AML-193 (cell line): ENCODE measurements at regions not wholly inside any gene's neighbourhood (a gene's known extent, or its start where the extent isn't known, plus 50 kb on each side); places are given as distances from the start of the nearest gene placed in this dataset.

Experiments used
- DNase-seq, 2 experiments: peaks; one replicate each; lab custom pipeline; 2025; lab: John Stamatoyannopoulos, UW

GRCh38 chr15:70556151-70556741, 207.1 kb downstream of the UACA start:
- DNase-seq: no peak

DNA sequence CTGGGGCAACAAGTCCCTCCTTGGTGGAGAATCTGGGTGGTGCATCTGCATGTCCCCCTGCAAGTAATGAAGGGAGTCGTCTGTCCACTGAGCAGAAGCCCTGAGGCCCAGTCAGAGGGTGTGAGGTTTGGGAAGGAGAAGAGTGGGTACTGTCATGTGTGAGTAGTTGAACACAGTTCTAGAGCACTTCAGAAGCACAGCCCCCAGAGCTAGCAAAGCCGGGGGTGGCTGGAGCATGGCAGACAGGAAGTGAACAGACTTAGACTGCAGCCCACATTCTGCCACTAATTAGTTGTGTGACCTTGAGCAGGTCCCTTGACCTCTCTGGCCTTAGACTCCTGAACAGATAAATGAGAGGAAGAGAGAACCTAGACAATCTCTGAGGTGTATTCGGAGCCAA, 207.6 kb downstream of the UACA start:
- no peak for DNase-seq

DNA sequence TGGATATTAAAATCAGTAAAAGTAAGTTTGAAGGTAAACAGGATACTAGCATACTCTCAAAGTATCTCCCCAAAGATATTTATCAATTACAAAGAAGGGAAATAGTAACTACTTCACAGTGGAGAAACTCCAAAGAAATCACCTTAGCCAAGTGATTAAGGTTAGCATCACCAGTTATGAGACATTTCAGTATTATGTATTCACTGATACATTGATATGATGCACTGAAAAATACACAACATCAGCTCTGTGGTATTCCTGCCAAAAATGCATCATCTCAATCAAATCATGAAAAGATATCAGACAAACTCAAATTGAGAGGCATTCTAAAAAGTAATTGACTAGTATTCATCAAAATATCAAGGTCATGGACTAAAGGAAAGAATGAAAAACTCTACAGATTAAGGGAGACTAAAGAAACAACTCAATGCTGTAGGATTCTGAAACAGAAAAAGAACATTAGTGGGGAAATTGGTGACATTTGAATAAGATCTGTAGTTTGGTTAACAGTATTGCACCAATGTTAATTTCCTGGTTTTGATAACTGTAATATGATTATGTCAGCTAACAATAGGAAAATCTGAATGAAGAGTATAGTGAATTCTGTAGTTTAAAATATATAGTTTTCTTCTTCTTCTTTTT, 215.4 kb downstream of the UACA start:
- DNase-seq: no peak

DNA sequence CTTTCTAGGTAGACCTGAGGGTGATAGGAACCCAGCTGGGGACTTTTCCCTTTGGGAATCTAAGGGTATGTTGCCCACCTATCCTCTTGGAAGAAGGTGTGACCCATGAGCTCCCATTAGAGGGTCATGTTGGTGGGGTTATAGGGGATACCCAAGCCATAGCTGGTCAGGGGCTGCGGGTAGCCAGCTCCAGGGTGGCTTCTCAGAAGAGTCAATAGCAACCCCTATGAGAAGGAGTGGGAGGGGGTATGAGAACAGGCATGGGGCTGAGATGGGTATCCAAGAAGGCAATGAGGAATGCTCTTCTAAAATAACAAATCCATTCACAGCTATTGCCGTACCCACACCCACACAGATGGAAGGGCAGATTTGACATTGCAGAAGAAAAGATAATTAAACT, 217.8 kb downstream of the UACA start:
- DNase-seq: no peak

- DNase-seq: no peak
Measured at GRCh38 chr15:70541511-70541910, 221.8 kb downstream of the UACA start.

- no peak for DNase-seq
Measured at GRCh38 chr15:70539912-70540530, 223.3 kb downstream of the UACA start.

DNA sequence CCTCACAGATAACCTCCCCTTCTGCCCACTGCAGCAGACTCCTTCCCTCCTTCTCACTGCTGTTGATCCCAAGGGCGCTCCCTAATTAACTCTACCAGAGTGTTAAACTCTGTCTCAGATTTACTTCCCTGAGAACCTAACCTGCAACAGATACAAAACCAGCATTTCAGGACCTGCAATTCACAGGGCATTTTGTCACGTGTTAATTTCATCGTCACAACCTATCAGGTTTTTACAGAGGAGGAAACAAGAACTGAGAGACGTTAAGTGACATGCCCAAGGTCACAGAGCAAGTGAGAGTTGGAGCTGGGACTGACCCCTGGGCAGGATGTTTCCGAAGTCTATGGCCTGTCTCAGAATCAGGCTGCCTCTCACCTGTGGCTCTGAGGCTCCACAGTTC, 223.9 kb downstream of the UACA start:
- no peak for DNase-seq

DNA sequence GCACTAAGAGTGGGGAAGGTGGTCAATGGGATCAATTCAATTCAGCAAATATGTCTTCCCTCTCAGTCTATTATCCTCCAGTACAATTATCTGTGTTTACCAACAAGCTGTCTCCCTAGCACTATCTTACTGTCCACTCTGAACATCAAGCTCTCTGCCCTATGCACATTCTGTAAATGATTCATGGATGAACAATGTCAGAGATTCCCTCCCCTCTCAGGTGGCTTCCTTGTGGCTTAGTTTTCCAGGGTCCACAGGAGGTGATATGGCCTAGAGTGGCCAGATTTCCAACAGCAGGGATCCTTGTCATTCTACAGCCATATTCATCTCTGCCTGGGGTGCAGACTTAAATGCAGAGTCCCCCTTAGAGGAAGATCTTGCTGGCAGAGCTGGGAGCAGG, 225.1 kb downstream of the UACA start:
- no peak for DNase-seq

- no peak for DNase-seq
Measured at GRCh38 chr15:70535955-70536338, 227.4 kb downstream of the UACA start.

DNA sequence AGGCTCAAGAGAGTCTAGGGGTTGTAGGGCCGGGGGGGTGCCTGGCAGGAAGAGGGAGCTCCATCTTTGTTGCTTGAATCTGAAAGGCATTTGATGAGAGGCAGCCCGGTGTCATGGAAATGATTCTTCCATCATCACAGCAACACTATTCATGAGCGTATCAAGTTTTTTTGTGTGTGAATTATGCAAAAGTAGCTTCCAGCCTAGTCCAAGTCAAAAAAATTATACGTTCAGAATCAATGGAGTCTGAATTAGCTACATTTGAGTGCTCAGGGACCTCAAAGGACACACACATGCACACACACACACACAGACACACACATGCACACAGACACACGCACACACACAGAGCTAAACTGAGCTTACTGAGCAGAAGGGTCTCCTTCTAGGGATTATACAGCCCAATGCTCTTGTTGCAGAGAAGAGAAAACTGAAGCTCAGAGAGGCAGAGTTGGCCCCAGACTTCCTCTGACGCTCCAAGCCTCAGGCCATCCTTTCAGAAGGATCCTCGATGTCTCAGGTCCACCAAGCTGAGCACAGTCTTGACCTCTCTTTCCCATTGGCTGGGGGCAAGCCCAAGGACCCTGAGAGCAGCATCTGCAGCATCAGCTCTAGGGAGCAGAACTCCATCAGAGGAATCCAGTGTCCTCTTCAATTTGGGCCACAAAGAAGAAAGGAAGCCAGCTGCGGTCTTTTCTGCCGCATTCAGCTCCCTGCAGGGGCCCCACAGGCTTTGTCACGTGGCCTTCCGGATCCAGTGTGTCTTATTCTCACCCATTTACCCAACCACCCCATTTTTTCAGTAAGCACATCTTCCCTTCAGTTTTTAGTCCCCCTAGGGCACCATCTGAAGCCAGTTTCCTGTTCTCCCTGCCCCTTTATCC, 228.0 kb downstream of the UACA start:
- DNase-seq: peak; percentile 74 to 80

DNA sequence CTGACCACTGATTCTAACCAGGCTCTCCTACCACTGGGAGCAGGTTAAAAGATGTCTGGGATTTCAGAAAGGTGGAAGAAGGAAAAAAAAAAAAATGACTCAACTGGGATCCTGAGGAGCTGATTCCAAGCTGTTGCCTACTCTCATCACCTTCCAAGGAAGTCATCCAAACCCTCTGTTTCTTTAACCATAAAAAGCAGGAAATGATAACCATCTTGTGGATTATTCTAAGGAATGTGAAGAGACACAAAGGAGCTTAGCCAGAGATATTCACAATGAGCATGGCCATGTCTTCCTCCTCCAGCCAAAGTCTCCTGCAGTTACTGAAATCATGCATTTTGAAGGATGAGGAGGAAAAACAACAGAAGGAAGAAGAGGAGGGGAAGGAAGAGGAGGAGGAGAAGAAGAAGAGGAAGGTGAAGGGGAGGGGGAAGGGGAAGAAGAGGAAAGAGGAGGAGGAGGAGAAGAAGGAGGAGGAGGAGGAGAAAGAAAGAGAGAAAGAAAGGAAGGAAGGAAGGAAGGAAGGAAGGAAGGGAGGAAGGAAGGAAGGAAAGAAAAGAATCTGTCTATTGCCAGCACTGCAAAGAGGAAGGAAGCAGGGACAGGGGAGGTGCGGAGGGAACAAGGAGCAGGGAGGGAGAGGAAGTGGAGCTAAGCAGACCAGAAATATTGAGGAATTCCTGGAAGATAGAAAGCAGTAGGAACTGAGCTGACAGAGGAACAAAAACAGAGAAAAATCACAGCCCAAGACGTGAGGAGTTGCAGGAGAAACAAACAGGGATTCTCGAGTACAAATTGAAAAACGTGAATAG, 229.2 kb downstream of the UACA start:
- DNase-seq: no peak

- no peak for DNase-seq
Measured at GRCh38 chr15:70532531-70533186, 230.7 kb downstream of the UACA start.

GRCh38 chr15:70531576-70531975, 231.8 kb downstream of the UACA start:
- DNase-seq: no peak

DNA sequence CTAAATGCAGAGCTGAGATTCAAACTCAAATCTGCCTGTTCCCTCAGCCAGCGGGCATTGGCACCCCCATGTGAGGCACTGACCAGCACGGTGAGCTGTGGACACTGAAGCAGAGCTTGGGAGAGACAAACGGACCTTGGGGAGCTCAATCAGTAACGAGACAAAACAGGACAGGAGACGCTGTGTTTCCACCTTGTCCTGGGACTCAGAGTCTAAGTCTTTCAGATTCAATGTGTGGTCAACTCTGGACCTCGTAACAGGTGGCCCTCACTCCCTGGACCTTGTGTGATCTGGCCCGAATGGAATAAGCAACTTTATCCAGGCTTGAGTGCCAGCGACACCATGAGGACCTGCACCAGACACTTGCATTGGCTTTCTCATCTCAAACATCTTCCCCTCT, 232.5 kb downstream of the UACA start:
- no peak for DNase-seq

DNA sequence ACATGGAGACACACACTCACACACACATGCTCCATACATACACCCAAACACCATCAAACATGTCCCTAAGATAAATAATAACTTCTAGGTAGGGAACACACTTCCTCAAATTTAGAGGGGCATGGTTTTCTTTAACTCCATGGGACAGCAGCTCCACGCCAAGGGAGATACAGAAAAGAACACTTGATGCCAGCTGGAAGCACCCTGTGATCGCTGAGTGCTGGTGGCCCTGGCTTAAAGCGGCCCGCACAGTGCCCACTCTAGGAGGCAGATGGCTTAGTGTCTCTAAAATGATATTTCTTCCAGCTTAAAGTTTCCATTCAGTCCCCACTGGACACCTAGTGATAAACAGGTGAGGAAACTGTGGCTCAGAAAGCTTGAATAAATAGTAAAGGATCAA, 232.9 kb downstream of the UACA start:
- no peak for DNase-seq

- DNase-seq: no peak
Measured at GRCh38 chr15:70530017-70530499, 233.3 kb downstream of the UACA start.

DNA sequence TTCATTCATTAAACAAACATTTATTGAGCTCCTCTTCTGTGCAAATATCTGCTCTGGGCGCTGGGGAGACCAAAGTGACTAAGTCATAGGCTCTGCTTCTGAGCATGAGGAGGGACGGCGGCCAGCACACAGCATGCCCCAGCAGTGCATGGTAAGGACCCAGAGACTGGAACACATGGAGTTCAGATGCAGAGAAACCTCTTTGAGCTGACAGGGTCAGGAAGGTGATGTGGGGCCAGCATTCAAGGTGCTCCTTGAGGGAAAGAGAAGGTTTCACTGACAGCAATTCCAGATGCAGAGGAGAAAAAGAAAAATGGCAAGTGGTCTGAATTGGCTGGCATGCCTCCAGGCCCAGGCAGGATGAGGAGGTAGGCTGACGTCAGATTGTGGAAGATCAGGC, 234.5 kb downstream of the UACA start:
- no peak for DNase-seq

DNA sequence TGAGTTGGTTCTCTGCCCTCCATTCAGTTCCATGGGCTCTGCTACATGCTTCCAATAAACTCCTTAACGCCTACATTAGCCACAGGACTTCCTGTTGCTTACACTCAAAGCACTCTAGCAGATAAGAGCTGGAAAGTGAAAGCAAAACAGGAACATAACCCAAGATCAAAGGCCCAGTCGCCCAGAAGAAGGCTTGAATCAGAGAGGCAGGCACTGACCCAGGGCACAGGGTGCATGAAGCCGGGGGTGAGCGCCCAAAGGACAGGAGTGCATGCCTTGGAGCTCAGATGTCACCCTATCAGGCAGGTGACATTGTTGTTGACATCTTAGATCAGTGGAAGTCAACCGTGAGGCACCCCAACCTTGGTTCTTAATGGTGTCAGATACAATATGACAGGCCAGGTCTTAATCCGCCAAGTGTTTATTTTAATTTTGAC, 235.1 kb downstream of the UACA start:
- DNase-seq: peak; percentile 67 to 75

DNA sequence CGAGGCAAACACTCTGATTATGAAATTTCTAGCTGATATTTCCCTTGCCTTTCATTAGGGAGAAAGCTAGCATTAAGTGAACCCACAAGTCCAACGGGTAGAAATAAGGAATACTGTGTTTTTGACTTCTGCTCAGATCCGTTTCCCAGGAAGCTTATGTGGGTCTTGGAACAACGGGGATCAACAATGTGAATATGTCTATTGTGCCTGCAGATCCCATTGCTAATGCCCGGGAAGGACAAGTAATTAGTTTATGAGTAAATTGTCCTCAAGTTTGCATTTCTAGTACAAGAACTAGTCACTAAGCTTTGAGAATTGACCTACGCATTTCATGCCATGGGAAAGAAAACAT, 236.4 kb downstream of the UACA start:
- no peak for DNase-seq

DNA sequence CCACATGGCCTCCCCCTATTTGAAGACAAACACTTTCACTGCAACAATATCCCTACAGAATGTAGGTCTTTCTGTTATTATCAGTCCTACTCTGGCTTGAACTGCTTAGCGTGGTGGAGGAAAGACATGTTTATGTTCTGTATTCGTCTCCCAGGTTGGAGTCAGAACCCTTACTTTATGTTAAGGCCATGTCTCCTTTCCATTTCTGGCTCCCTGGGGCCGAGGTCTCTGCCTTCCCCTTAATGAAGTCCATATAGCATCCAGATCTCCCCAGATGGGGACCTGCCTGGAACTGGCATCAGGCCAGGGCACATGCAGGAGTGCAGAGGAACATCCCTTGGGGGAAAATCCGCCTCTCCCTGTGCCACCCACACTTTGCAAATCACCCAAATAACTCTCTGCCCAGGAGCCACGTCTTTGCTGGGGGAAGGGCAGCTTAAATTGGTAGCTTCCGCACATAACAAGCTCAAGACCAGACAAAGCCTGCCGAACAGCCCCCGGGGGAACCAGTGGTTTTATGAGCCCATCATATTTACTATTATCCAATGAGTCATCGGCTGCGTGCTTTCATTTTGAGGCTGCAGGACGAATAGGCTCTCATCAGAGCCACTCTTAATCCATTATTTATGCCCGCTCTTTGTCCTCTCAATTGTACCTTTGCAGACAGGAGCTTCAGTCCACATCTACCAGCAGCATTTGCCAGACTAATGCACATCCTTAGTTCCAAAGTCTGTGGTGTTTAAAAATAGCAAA, 237.0 kb downstream of the UACA start:
- peak; percentile 24 to 28 for DNase-seq

DNA sequence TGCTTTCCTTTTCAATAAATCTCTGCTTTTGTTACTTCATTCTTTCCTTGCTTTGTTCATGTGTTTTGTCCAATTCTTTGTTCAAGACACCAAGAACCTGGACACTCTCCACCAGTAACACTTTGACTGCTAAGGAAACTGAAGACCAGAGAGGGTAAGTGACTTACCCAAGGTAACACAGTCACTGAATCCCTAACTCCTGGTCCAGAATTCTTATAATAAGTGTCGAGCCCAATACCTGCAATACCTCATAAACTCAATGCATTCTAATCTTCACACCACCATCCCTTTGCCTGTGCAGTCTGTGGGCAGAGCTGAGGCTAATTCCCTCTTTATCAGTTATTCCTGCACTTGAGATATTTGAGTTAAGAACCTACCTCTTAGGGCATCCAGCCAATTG, 237.8 kb downstream of the UACA start:
- no peak for DNase-seq
